Retina (tissue), 1 donor: ENCODE measurements at regions not wholly inside any gene's neighbourhood (a gene's known extent, or its start where the extent isn't known, plus 50 kb on each side); places are given as distances from the start of the nearest gene placed in this dataset.
"Not testable (repeated sequence)": the region's sequence is repeated elsewhere in the genome, so short reads cannot be mapped to it uniquely, and the experiment has no call there.

ENCODE experiments used
- DNase-seq: peaks from one replicate; pipeline ENCODE4 v3.0.0-alpha.2; 2016

DNA sequence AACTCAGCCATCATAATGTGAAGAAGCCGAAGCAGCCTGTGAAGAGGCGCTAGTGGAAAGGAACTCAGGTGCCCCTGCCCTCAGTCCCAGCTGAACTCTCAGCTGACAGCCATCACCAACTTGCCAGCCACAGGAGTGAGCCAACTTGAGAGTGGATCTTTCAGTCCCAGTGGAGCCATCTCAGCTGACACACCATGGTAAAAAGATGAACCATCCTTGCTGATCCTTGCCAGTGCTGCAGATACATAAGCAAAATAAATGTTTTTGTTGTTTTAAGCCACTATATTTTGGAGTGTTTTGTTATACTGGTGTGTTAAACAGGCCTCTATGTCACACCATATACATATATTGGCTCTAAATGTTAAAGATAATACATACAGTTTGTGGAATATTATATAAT lies 195.8 kb upstream of the SPRED2 start:
- DNase-seq, result no peak

DNA sequence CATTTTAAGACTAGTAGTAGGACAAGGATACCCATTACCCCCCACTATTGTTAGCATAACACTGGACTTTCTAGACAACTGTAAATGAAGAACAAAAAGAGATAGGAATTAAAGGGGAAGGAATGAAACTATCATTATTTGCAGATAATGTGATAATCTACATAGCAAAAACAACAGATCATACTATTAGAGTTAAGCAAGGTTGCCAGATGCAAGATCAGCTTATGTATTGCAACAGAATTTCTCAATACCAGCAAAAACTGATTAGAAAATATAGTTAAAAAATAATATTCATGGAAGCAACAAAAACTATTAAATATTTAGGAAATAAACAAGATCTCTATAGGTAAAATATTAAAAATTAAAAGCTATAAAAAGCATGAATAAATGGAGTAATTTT lies 194.4 kb upstream of the SPRED2 start:
- DNase-seq, result no peak

DNA sequence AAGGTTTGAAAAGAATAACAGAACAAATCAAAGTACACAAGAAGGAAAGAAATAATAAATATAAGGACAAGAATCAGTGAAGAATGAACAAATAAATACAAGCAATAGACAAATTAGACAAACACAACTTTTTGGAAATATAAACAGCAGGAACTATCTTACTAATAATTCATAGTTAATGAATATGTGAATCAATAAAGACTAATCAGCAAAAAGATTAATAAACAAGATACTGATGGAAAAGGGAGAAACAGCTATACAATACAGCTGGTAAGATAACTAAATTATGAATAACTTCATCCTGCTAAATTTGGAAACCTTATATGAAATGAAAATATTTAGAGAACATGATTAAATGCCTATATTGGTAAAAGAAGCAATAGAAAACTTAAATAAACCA lies 193.6 kb upstream of the SPRED2 start:
- no peak for DNase-seq

DNA sequence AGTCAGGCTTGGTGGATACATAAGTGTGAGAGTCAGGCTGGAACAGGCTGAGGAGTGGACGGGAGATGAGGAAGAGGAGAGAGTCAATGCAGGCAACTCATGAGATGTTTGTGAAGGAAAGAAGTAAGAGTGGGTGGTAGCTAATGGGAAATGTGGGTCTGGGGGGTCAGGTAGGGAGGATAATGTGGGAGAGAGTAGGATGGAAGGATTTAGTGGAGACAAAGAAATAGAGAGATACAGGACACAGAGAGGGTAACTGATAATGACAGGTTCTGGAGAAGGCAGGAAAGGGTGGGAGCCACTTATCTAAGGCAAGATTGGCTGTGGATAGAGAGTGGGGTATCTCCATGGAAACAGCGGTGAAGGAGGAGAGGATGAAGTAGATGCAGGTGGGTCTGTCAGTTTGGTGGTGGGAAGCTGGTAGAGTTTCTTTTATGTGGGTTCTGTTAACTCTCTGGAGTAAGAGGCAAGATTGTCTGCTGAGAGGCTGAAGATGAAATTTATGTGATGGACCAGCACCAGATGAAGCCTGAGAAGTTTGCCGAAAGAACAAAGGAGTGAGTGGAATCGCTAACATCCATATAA lies 190.6 kb upstream of the SPRED2 start:
- DNase-seq, result no peak

DNA sequence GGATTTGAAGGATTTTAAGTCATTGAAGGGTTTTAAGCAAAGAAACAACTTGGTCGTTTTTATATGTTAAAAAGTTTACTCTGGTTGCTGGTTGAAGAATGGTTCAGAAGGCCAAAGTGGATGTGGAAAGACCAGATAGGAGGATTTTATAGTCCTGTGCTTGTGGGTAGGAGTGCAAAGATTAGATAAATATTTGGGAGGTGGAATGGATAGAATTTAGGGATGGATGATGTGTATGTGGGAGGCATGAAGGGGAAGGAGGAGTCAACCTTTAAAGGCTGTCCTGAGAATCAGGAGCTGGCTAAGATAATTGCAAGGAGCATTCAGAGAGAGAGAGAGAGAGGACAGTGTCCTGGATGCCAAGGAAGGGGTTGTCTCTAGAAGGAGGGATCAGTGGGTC lies 190.1 kb upstream of the SPRED2 start:
- DNase-seq, result no peak

DNA sequence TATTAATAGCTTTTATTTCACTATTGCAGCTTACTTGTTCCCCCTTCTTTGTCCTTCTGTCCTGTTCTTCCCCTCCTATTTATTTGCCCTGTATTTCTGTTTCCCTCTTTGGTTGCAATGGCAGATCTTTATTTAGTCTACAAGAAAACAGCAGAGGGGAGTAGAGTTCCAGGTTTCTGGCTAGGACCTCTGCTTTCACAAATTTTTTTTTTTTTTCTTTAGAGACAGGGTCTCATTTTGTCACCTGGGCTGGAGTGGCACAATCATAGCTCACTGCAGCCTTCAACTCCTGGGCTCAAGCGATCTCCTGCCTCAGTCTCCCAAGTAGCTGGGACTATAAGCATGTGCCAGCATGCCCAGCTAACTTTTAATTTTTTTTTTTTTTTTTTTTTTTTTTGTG lies 188.1 kb upstream of the SPRED2 start:
- no peak for DNase-seq

DNA sequence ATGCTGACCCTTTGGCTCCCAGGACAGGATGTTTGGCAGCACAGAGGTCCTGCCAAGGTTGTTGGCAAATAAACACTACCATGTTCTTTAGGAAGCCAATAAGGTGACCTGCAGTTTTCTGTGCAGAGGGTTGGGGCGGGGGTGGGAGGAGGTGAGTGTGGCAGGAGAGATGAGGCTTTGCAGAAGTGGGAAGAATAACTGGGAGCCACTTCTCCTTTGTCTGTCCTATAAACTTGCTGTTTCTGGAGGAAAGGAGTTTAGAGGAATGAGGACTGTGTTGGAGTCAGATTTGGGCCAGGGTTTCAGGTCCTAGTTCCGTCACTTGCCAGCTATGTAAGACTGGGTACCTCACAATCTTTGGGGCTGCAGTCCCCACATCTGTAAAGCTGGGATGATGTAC lies 187.6 kb upstream of the SPRED2 start:
- no peak for DNase-seq

DNA sequence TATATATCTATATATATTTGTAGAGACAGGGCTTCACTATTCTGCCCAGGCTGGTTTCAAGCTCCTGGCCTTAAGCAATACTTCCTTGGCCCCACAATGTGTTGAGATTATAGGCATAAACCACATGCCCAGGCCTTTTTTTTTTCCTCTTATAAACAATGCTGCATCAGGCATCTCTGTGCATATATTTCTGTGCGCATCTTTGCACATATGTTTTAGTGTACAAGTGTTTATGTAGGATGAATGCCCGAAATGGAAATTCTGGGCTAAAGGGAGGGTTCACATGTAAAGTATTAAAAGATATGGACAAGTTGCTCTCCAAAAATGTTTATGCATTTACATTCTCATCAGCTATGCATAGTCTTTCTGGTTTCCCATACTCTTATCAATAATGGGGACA lies 183.2 kb upstream of the SPRED2 start:
- DNase-seq, result no peak

DNA sequence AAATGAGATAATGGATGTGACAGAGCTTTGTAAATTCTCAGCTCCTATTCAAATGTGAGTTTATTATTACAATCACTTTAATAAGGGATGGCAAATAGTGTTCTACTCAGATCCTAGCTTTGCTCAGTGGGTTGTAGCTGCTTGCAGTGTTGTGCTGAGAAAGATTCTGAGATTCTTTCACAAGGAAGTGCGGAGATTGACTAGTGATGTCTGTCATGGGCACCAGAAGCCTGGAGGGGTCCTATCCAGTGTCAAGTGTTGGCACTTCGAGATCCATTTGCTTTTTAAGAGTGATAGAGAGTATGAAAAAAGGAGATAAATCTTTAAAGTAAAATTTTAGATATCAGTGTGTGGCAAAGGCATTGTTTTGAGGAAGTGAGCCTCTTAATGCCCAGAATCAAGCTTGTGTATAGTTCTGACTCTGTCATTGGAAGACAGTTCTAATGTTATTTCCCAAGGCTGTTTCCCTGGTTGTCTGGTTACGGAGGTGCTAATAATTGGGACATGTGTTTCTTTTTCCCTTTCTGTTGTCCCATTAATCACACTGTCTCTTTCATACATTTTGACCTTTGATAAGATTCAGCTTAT lies 181.7 kb upstream of the SPRED2 start:
- no peak for DNase-seq

DNA sequence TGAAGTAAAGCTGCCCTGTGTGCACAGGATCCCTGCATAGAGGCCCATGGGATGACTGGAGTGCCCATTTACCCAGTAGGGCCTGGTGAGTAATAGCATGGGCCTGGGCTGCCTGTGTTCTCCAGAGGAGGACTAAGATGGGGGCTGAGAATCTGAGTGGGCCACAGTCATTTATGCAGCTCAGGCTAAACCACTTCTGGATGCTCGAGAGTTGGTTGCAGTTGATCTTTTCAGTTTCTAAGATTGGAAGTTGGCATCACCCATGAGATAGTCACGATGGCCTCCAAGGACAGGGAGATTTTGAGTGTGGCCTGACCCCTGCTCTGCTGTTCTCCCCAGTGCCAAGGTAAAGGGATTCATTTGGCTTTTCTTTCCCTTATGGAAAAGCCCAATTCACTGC lies 179.1 kb upstream of the SPRED2 start:
- DNase-seq, result no peak

DNA sequence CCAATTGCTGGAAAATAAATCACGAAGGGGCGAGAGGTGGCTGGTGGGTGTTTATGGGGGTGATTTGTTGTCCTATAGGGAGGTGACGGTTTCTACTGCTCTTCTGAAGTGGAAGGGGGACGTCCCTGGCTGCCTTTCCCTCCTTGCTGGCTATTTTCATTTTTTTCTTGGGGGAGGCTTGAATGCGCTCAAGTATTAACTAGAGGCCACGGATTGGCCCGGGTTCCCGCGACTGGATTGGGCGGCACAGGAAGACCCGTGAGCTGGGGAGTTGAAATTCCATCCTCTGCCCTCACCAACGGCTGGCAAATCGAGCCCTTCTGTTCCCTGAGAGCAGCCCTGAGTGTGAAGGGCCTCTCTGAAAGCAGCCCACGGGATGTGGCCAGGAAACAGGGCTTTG lies 176.5 kb upstream of the SPRED2 start:
- no peak for DNase-seq

DNA sequence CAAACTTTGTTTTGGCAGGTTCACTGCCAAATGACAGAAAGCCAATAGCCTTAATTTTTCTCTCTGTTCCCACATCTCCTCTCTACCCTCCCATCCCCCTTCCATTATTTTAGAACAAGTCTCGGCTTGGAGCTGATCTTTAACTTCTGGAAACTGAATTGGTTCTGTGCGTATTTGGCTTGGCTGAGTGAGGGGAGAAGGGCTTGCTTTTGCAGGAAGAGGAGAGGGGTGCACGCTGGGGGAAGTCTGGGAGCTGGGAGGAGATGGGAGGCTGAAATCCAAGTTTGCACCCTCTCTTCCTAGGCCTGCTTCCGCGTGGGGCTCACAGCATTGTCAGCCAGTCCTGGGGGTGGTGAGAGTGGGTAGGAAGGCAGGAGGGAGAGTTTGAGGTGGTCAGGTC lies 176.1 kb upstream of the SPRED2 start:
- DNase-seq, result no peak

DNA sequence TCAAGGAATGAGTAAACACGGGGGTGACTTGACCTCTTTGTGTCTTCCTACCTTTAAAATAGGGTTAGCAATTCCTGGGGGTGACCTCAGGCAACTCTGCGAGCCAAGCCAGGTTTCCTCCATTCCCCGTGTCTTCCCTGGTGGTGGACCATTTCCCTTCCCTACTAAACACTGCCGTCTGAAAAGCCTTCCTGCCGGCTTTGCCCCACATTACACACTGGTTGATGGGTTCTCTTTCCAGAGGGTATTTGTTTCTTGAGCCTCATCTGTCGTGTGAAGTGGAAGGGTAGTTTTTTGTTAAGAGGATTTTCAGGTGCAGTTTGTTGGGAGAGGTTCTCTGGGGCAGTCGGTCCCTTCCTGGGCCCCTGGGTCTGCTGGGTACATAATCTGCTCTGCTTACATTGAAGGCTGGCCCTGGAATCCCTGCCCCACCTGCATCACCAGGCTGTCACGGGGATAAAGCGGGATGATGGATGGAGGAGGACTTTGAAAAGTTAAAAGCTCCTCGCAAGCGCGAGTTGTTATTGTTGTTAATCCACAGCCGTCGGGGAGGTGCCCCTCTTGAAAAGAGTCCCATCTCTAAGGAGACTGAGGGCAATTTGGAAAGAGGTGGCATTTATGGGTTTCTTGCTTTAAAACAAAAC lies 175.4 kb upstream of the SPRED2 start:
- DNase-seq, result no peak

DNA sequence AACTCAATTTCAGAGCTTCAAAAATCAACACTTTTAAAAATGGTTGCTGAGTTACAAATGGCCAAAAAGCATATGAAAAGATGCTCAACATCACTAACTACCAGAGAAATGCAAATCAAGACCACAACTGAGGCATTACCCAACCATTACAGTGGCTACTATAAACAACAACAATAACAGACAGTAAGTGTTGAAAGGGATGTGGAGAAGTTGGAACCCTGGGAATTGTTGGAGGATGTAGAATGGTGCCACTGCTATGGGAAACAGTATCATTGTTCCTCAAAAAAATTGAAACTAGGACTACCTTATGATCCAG lies 173.3 kb upstream of the SPRED2 start:
- DNase-seq, result no peak

DNA sequence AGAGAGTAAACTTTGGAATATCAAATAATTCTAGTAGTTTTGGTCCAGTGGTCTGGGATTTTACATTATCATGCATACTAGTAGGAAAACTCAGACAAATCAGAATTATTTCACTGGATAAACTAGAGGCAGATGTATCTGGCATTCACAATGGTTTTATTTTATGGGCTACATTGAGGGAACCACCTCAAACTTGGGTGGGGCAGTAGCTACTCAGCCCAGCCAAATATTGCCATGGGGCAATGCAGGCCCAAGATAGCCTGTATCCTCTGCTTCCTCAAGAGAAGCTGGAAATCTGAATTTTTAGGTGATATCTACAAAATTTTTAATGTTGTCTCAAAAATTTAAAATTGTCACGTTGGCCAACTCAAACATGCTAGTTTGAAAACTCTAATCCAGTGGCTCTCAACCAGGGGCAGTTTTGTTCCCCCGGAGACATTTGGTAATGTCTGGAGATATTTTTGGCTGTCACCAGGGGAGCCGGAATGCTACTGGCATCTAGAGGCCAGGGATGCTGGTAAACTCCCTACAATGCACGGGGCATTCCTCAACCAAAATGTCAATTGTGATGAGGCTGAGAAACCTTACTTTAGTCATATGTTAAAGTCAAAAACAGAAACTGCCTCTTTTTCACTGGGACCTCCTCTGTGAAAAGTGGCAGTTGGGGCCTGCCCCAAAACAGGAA lies 172.8 kb upstream of the SPRED2 start:
- DNase-seq, result no peak

DNA sequence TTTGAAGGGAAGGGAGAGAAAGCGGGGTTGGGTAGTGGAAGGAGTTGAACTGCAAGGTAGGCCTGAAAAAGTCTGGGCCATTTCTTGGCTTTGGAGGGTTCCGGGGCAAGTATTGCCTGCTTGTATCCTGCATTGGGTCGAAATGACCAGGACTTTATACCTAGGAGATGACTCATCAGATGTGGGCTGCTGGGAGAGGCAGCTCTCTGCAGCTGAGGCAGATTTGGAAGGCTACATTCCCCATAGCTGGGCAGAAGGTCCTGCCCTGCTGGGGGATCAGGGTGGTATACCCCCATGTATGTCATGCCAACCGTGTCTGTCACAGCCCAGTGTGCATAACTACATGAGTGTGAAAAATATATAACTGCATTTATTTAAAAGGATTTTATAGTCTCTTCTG lies 171.8 kb upstream of the SPRED2 start:
- no peak for DNase-seq

DNA sequence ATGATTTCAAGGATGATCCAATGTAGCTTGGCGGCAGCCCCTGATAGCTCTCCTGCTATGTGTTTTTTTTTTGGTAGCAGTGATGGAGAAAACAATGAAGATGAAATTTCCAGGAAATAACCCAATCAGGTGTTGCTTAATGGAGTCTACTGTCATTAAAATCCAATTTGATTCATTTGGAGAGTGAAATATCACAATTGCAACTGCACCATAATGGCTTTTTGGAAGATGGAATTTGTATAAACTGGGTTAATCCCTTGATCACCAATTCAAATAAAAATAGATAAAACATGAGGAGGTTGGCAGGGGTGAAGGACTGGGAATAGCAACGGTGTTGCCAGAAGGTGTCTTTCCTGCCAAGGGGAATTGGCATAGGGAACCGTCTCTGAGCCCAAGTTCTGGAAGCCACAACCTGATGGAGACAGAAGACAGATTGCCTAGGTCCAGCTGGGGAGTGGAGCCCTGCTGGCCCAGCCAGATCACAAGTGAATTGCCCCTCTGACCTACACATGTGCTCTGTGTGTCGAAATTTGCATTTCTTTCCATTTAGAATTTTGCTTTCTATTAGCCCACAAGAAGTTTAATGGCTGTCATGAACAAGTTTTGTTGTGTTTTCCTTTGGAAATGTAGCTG lies 170.3 kb upstream of the SPRED2 start:
- DNase-seq, result no peak

DNA sequence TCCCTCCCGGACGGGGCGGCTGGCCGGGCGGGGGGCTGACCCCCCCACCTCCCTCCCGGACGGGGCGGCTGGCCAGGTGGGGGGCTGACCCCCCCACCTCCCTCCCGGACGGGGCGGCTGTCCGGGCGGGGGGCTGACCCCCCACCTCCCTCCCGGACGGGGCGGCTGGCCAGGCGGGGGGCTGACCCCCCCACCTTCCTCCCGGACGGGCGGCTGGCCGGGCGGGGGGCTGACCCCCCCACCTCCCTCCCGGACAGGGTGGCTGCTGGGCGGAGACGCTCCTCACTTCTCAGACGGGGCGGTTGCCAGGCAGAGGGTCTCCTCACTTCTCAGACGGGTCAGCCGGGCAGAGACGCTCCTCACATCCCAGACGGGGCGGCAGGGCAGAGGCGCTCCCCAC lies 168.5 kb upstream of the SPRED2 start:
- not testable (repeated sequence) for DNase-seq

DNA sequence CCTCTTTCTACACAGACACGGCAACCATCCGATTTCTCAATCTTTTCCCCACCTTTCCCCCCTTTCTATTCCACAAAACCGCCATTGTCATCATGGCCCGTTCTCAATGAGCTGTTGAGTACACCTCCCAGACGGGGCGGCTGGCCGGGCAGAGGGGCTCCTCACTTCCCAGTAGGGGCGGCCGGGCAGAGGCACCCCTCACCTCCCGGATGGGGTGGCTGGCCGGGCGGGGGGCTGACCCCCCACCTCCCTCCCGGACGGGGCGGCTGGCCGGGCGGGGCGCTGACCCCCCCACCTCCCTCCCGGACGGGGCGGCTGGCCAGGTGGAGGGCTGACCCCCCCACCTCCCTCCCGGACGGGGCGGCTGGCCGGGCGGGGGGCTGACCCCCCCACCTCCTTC lies 168.0 kb upstream of the SPRED2 start:
- not testable (repeated sequence) for DNase-seq

DNA sequence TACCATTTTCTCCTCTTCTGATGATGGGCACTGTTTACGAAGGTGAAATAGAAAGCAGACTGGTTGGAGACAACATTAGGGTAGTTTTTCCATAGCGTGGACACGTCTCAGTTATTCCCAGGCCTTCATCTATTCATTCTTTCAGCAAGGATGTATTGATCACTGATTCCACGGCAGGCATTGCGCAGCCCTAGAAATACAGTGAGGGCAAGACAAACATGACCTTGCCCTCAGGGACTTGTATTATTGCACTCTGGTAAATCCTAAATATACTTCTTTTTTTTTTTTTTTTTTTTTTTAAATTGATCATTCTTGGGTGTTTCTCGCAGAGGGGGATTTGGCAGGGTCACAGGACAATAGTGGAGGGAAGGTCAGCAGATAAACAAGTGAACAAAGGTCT lies 167.3 kb upstream of the SPRED2 start:
- no peak for DNase-seq

DNA sequence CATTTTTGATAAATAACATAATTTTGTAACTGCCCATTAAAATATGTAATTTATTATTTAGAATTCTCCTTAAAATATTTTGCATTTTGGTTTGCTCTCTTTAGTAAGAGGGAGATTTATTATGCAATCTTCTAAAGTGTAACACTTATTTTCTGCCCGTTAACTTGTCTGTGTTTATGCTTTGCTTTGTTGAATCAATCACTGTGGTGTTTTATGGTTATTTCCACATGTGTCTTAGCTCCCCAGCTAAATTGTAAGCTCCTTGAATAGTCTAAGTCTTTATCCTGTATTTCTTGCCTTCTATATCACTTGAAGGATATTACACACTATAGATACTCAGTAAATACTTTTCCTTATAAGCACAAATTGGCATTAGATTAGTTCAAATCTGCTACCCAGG lies 166.6 kb upstream of the SPRED2 start:
- DNase-seq, result no peak

DNA sequence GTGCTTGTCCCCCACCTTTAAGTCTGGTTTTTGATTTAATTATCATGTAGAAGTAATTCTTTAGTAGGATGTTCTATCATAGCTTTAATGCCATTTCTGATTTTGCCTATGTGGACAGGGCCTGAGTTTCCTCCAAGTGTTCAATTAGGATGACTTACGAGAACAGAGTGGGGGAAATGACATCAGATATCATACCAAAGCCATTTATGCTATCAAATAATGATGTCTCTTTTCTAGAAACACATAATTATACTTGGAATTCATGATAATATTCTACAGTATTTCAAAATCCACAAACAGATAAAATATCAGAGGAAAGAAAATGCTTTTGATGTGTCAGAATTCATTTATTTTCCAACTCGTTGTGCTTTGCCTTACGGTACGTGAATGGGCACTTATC lies 165.9 kb upstream of the SPRED2 start:
- DNase-seq, result no peak

DNA sequence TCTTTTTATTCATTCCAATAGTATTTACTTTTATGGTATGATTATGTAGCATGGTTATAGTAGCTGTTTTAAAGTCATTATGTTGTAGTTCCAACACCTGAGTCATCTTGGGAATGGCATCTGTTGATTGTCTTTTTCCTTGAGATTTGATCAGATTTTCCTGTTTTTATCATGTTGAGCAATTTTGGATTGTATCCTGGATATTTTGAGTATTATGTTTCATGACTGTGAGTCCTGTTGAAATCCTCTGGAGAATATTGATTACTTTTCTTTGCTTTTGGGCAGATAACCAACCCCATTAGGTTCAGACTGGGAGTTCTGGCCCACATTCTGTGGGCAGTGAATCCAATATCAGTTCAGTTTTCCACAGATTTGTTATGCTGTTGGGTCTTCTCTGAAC lies 163.2 kb upstream of the SPRED2 start:
- no peak for DNase-seq

DNA sequence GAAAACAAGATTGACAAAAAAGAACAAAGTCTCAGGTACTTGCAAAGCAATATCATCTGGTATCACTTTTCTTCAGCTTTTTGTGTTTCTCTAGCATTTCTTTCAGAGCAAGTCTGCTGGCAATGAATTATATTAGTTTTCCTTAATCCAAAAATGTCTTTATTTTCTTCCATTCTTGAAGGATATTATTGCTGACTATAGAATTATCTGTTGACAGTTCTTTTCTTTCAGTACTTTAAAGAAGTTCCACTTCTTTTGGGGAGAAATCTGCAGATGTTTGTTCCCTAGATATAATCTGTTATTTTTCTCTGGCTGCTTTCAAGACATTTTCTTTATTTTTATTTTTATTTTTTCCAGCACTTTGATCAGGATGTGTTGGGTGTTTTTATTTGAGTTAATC lies 161.8 kb upstream of the SPRED2 start:
- DNase-seq, result no peak
